Lung (tissue), 11 donors: ENCODE measurements at regions not wholly inside any gene's neighbourhood (a gene's known extent, or its start where the extent isn't known, plus 50 kb on each side); places are given as distances from the start of the nearest gene placed in this dataset.

ENCODE experiments used
- ATAC-seq: fragments of 200-7000 bp; cut with Tn5 transposase; one replicate; pipeline ENCODE4 v1.9.1; 2020; ENCODE audit warnings: moderate number of reproducible peaks; ENCODE audit not compliant: insufficient read depth, low FRiP score
- DNase-seq, 3 donors: peaks; one replicate each; pipeline ENCODE4 v3.0.0-alpha.2; 2013 to 2017
- H3K27ac ChIP-seq, 2 donors: one replicate each; pipeline ENCODE4 v1.5.1; 2013; ENCODE audit warnings: mild to moderate bottlenecking in 2 of 2, moderate library complexity in 2 of 2, control low read depth in 1 of 2, inconsistent platforms in 1 of 2, low read depth in 1 of 2, low read length in 1 of 2
- H3K27me3 ChIP-seq, 3 donors: one replicate each; pipeline ENCODE4 v1.5.1; 2013; ENCODE audit warnings: low read length in 2 of 3; ENCODE audit not compliant: control insufficient read depth in 3 of 3, insufficient read depth in 3 of 3
- H3K36me3 ChIP-seq, 4 donors: one replicate each; pipeline ENCODE4 v1.5.1; 2013; ENCODE audit warnings: low read length in 4 of 4, mild to moderate bottlenecking in 1 of 4, moderate library complexity in 1 of 4; ENCODE audit not compliant: control insufficient read depth in 4 of 4, insufficient read depth in 4 of 4
- H3K4me1 ChIP-seq, 5 donors: one replicate each; pipeline ENCODE4 v1.5.1; 2013; ENCODE audit warnings: low read length in 5 of 5, mild to moderate bottlenecking in 2 of 5, moderate library complexity in 1 of 5; ENCODE audit not compliant: control insufficient read depth in 5 of 5, insufficient read depth in 5 of 5
- H3K4me3 ChIP-seq: one replicate; pipeline ENCODE4 v1.5.1; 2013; ENCODE audit warnings: mild to moderate bottlenecking, control low read depth, moderate library complexity
- H3K9ac ChIP-seq, 2 donors: one replicate each; pipeline ENCODE4 v1.5.1; 2013; ENCODE audit warnings: low read length in 2 of 2, control low read depth in 1 of 2; ENCODE audit not compliant: insufficient read depth in 1 of 2
- H3K9me3 ChIP-seq, 4 donors: one replicate each; pipeline ENCODE4 v1.5.1; 2013; ENCODE audit warnings: low read length in 3 of 4, mild to moderate bottlenecking in 1 of 4, moderate library complexity in 1 of 4; ENCODE audit not compliant: control insufficient read depth in 4 of 4, insufficient read depth in 3 of 4
- CTCF ChIP-seq: IDR thresholded peaks from 2 replicates; pipeline ENCODE4 v1.5.1; 2012; ENCODE audit warnings: mild to moderate bottlenecking; ENCODE audit errors: control extremely low read depth, extremely low read depth
- WGBS, 2 donors: extraction: QIAGEN DNeasy Blood & Tissue Kit; methylation state at CpG; one replicate each; pipeline ENCODE4 v1.1.7; 2013; 5-methylcytosine and 5-hydroxymethylcytosine counted together
- donor health status: control.
- donor health status: control.
- donor health status: Bipolar disorder and iron deficiency.
- donor health status: healthy.
- donor health status: DM: yes; HTN: yes; CAD: no.

- Histone ChIP-seq H3K27ac (no peak overlapping the region), H3K4me3 (no peak overlapping the region), H3K9ac (no peak overlapping the region), H3K9me3 (peaks cover 0 to 5% (median 2%) of the 10 kb centered on the region in 4 donors), H3K27me3 (no peaks in the 10 kb centered on the region), H3K36me3 (no peaks in the 10 kb centered on the region), H3K4me1 (no peaks in the 10 kb centered on the region)
- 81 to 93% methylated on average over 2 of the region's 2 CpGs for WGBS, 2 donors
- no peak for DNase-seq
- no peak for TF ChIP-seq CTCF
- no peak for ATAC-seq
Observed at GRCh38 chr11:104761511-104761910, 136.7 kb downstream of the CASP12 start.

GRCh38 chr11:104759464-104759863 is 138.8 kb downstream of the CASP12 start:
- H3K9ac ChIP-seq, result no peak overlapping the region
- H3K27me3 ChIP-seq, result no peaks in the 10 kb centered on the region
- no peak for TF ChIP-seq CTCF
- peaks cover 0 to 5% (median 2%) of the 10 kb centered on the region in 4 donors for H3K9me3 ChIP-seq
- DNase-seq (no peak), ATAC-seq (no peak)
- no peaks in the 10 kb centered on the region for H3K4me1 ChIP-seq
- no peak overlapping the region for H3K4me3 ChIP-seq
- no peaks in the 10 kb centered on the region for H3K36me3 ChIP-seq
- WGBS, 2 donors, result 97 to 100% methylated on average over 1 of the region's 1 CpG
- H3K27ac ChIP-seq, result no peak overlapping the region

- no peak for TF ChIP-seq CTCF
- Histone ChIP-seq H3K9ac (no peak overlapping the region), H3K9me3 (peaks cover 0 to 2% (median 0%) of the 10 kb centered on the region in 4 donors), H3K4me1 (no peaks in the 10 kb centered on the region), H3K27me3 (no peaks in the 10 kb centered on the region), H3K27ac (no peak overlapping the region), H3K4me3 (no peak overlapping the region), H3K36me3 (no peaks in the 10 kb centered on the region)
- WGBS, 2 donors, result 73 to 80% methylated on average over 3 of the region's 3 CpGs
- DNase-seq (no peak), ATAC-seq (no peak)
Observed at GRCh38 chr11:104738918-104739317, 159.3 kb downstream of the CASP12 start.

GRCh38 chr11:104738208-104738607 is 160.1 kb downstream of the CASP12 start:
- Histone ChIP-seq H3K4me3 (no peak overlapping the region), H3K27ac (no peak overlapping the region), H3K9ac (no peak overlapping the region), H3K36me3 (no peaks in the 10 kb centered on the region), H3K4me1 (no peaks in the 10 kb centered on the region), H3K27me3 (no peaks in the 10 kb centered on the region), H3K9me3 (peaks cover 0 to 2% (median 0%) of the 10 kb centered on the region in 4 donors)
- no peak for TF ChIP-seq CTCF
- ATAC-seq (no peak), DNase-seq (no peak)
- 82 to 89% methylated on average over 4 of the region's 4 CpGs for WGBS, 2 donors
